ENCODE measurements at regions not wholly inside any gene's neighbourhood (a gene's known extent, or its start where the extent isn't known, plus 50 kb on each side); places are given as distances from the start of the nearest gene placed in this dataset.
"Not testable (repeated sequence)": the region's sequence is repeated elsewhere in the genome, so short reads cannot be mapped to it uniquely, and the experiment has no call there.

GRCh38 chr3:145333427-145333826 is 827.6 kb downstream of the PLOD2 start:
- not testable (repeated sequence) for H3K27me3 ChIP-seq (replicated peaks; ENCODE audit: control insufficient read depth, insufficient read depth, low read length); H3K4me1 ChIP-seq (ENCODE audit: control insufficient read depth, insufficient read depth, low read length); H3K36me3 ChIP-seq (ENCODE audit: control insufficient read depth, insufficient read depth, low read length, severe bottlenecking); H3K9ac ChIP-seq (ENCODE audit: low read length); H3K9me3 ChIP-seq (ENCODE audit: control insufficient read depth, low read length); H3K4me3 ChIP-seq (ENCODE audit: low read length); DNase-seq (ENCODE audit: low read depth)

DNA sequence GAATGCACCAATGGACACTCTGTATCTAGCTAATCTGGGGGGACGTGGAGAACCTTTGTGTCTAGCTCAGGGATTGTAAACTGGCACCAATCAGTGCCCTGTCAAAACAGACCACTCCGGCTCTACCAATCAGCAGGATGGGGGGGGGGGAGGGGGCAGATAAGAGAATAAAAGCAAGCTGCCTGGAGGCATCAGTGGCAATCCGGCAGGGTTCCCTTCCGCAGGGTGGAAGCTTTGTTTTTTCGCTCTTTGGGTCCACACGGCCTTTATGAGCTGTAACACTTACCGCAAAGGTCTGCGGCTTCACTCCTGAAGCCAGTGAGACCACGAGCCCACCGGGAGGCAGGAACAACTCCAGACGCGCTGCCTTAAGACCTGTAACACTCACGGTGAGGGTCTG is 827.1 kb downstream of the PLOD2 start:
- no peak overlapping the region for H3K4me3 ChIP-seq (ENCODE audit: low read length)
- H3K9me3 ChIP-seq (ENCODE audit: control insufficient read depth, low read length) = no peaks in the 10 kb centered on the region
- no peaks in the 10 kb centered on the region for H3K36me3 ChIP-seq (ENCODE audit: control insufficient read depth, insufficient read depth, low read length, severe bottlenecking)
- H3K9ac ChIP-seq (ENCODE audit: low read length) = no peak overlapping the region
- DNase-seq (ENCODE audit: low read depth) = no peak
- H3K4me1 ChIP-seq (ENCODE audit: control insufficient read depth, insufficient read depth, low read length) = no peaks in the 10 kb centered on the region
- H3K27me3 ChIP-seq (replicated peaks; ENCODE audit: control insufficient read depth, insufficient read depth, low read length) = no peaks in the 10 kb centered on the region

DNA sequence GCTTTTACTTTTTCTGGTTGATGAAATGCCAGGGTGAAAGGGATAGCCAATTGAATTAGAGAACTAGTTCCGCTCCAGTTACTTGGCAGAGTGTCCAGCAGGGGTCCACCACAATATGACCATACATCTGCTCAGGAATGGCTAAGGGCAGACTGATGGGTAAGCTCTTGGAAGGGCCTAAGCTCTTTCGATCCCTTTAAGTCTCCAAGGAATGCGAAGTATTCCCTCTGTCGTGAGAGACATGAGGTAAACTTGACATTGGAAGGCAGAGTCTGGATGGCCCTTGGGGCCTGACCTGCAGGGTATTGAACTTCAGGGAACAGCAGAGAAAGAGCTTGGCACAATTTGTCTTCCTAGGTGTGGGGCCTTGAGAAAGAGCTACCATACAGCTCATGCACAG is 805.8 kb downstream of the PLOD2 start:
- no peaks in the 10 kb centered on the region for H3K36me3 ChIP-seq (ENCODE audit: control insufficient read depth, insufficient read depth, low read length, severe bottlenecking)
- no peaks in the 10 kb centered on the region for H3K4me1 ChIP-seq (ENCODE audit: control insufficient read depth, insufficient read depth, low read length)
- no peak for DNase-seq (ENCODE audit: low read depth)
- H3K4me3 ChIP-seq (ENCODE audit: low read length) = no peak overlapping the region
- no peak overlapping the region for H3K9ac ChIP-seq (ENCODE audit: low read length)
- peaks cover 52% of the 10 kb centered on the region for H3K9me3 ChIP-seq (ENCODE audit: control insufficient read depth, low read length)
- H3K27me3 ChIP-seq (replicated peaks; ENCODE audit: control insufficient read depth, insufficient read depth, low read length) = no peaks in the 10 kb centered on the region

- DNase-seq (ENCODE audit: low read depth) = no peak
- no peaks in the 10 kb centered on the region for H3K4me1 ChIP-seq (ENCODE audit: control insufficient read depth, insufficient read depth, low read length)
- no peak overlapping the region for H3K9ac ChIP-seq (ENCODE audit: low read length)
- H3K9me3 ChIP-seq (ENCODE audit: control insufficient read depth, low read length) = peaks cover 52% of the 10 kb centered on the region
- peak overlapping the region; percentile 33 for H3K4me3 ChIP-seq (ENCODE audit: low read length)
- no peaks in the 10 kb centered on the region for H3K27me3 ChIP-seq (replicated peaks; ENCODE audit: control insufficient read depth, insufficient read depth, low read length)
- no peaks in the 10 kb centered on the region for H3K36me3 ChIP-seq (ENCODE audit: control insufficient read depth, insufficient read depth, low read length, severe bottlenecking)
Observed at GRCh38 chr3:145357453-145357852, 803.5 kb downstream of the PLOD2 start.

DNA sequence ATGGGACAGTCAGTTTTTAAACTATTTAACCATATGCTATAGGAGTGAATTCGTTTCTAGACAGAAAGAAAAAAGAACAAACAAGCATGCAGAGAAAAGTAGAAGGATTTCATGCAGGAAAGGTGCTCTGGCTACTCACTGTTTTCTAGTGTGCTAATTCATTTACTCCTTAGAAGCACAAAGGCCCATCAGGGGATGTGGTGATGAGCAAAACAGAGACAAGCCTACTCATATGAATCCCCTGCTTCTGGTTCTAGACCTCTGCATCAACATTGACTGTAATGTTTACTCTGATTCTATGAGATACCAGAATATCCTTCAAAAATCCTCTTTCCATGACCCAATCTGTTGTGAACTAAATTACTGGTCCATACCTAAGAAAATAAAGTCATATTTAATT is 801.9 kb downstream of the PLOD2 start:
- Histone ChIP-seq H3K9ac (ENCODE audit: low read length) (no peak overlapping the region), H3K27me3 (replicated peaks; ENCODE audit: control insufficient read depth, insufficient read depth, low read length) (no peaks in the 10 kb centered on the region), H3K36me3 (ENCODE audit: control insufficient read depth, insufficient read depth, low read length, severe bottlenecking) (no peaks in the 10 kb centered on the region), H3K4me3 (ENCODE audit: low read length) (no peak overlapping the region), H3K4me1 (ENCODE audit: control insufficient read depth, insufficient read depth, low read length) (no peaks in the 10 kb centered on the region), H3K9me3 (ENCODE audit: control insufficient read depth, low read length) (peaks cover 41% of the 10 kb centered on the region)
- DNase-seq (ENCODE audit: low read depth) = no peak

GRCh38 chr3:145368748-145369147 is 792.2 kb downstream of the PLOD2 start:
- Histone ChIP-seq H3K27me3 (replicated peaks; ENCODE audit: control insufficient read depth, insufficient read depth, low read length) (no peaks in the 10 kb centered on the region), H3K4me3 (ENCODE audit: low read length) (no peak overlapping the region), H3K4me1 (ENCODE audit: control insufficient read depth, insufficient read depth, low read length) (no peaks in the 10 kb centered on the region), H3K36me3 (ENCODE audit: control insufficient read depth, insufficient read depth, low read length, severe bottlenecking) (no peaks in the 10 kb centered on the region), H3K9me3 (ENCODE audit: control insufficient read depth, low read length) (no peaks in the 10 kb centered on the region), H3K9ac (ENCODE audit: low read length) (no peak overlapping the region)
- DNase-seq (ENCODE audit: low read depth) = no peak

- no peak for DNase-seq (ENCODE audit: low read depth)
- Histone ChIP-seq H3K9ac (ENCODE audit: low read length) (no peak overlapping the region), H3K36me3 (ENCODE audit: control insufficient read depth, insufficient read depth, low read length, severe bottlenecking) (no peaks in the 10 kb centered on the region), H3K9me3 (ENCODE audit: control insufficient read depth, low read length) (no peaks in the 10 kb centered on the region), H3K27me3 (replicated peaks; ENCODE audit: control insufficient read depth, insufficient read depth, low read length) (no peaks in the 10 kb centered on the region), H3K4me3 (ENCODE audit: low read length) (no peak overlapping the region), H3K4me1 (ENCODE audit: control insufficient read depth, insufficient read depth, low read length) (no peaks in the 10 kb centered on the region)
Observed at GRCh38 chr3:145370870-145371269, 790.1 kb downstream of the PLOD2 start.

DNA sequence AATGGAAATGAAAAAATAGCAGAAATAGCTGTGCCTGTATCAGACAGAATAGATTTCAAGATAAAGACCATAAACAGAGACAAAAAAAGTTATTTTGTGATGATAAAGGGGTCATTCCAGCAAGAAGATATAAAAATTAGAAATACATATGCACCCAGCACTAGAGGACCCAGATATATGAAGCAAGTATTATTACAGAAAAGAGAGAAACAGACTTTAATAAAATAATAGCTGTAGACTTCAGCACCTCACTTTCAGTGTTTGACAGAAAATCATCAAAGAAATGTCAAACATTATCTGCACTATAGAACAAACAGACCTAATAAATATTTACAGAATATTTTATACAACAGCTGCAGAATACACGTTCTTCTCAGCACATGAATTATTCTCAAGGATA is 783.7 kb downstream of the PLOD2 start:
- DNase-seq (ENCODE audit: low read depth) = no peak
- Histone ChIP-seq H3K9ac (ENCODE audit: low read length) (no peak overlapping the region), H3K27me3 (replicated peaks; ENCODE audit: control insufficient read depth, insufficient read depth, low read length) (no peaks in the 10 kb centered on the region), H3K9me3 (ENCODE audit: control insufficient read depth, low read length) (peaks cover 3% of the 10 kb centered on the region), H3K4me1 (ENCODE audit: control insufficient read depth, insufficient read depth, low read length) (no peaks in the 10 kb centered on the region), H3K36me3 (ENCODE audit: control insufficient read depth, insufficient read depth, low read length, severe bottlenecking) (no peaks in the 10 kb centered on the region), H3K4me3 (ENCODE audit: low read length) (no peak overlapping the region)

GRCh38 chr3:145383416-145383815 is 777.6 kb downstream of the PLOD2 start:
- no peaks in the 10 kb centered on the region for H3K36me3 ChIP-seq (ENCODE audit: control insufficient read depth, insufficient read depth, low read length, severe bottlenecking)
- no peaks in the 10 kb centered on the region for H3K9me3 ChIP-seq (ENCODE audit: control insufficient read depth, low read length)
- DNase-seq (ENCODE audit: low read depth) = no peak
- no peak overlapping the region for H3K9ac ChIP-seq (ENCODE audit: low read length)
- no peaks in the 10 kb centered on the region for H3K27me3 ChIP-seq (replicated peaks; ENCODE audit: control insufficient read depth, insufficient read depth, low read length)
- no peak overlapping the region for H3K4me3 ChIP-seq (ENCODE audit: low read length)
- no peaks in the 10 kb centered on the region for H3K4me1 ChIP-seq (ENCODE audit: control insufficient read depth, insufficient read depth, low read length)

DNA sequence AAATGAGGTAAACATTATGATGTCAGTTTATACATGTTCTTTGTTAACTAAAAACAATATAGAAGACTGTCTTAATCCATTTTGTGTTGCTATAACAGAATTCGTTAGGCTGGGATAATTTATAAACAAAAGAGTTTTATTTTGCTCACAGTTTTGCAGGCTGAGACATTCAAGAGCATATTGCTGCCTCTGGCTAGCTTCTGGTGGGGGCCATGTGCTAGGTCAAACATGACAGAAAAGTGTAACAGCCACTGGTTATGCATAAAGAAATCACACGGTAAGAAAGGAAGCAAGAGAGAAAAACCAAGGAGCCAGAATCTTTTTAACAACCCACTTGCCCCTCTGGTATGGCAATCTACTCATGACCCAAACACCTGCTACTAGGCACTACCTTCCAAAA is 776.7 kb downstream of the PLOD2 start:
- DNase-seq (ENCODE audit: low read depth) = no peak
- Histone ChIP-seq H3K9ac (ENCODE audit: low read length) (no peak overlapping the region), H3K4me3 (ENCODE audit: low read length) (no peak overlapping the region), H3K36me3 (ENCODE audit: control insufficient read depth, insufficient read depth, low read length, severe bottlenecking) (no peaks in the 10 kb centered on the region), H3K9me3 (ENCODE audit: control insufficient read depth, low read length) (peaks cover 5% of the 10 kb centered on the region), H3K4me1 (ENCODE audit: control insufficient read depth, insufficient read depth, low read length) (no peaks in the 10 kb centered on the region), H3K27me3 (replicated peaks; ENCODE audit: control insufficient read depth, insufficient read depth, low read length) (no peaks in the 10 kb centered on the region)

DNA sequence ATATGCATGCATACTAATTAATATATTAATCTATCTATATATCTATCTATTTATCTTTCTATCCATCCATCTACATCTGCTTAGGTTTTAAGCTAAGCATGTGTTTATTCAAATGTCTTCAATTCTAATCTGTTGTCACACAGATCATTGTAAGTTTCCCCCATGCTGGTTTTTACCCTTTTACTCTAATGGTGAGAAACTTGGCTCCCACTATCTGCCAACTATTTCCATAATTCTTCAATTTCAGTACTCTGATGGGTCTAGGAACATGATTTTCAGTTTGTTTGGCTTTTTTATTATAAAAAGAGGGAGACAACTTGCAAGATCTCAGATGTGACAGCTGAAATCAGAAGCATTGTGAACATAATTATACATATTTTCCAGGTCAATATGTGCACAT is 773.8 kb downstream of the PLOD2 start:
- no peaks in the 10 kb centered on the region for H3K27me3 ChIP-seq (replicated peaks; ENCODE audit: control insufficient read depth, insufficient read depth, low read length)
- peaks cover 9% of the 10 kb centered on the region for H3K9me3 ChIP-seq (ENCODE audit: control insufficient read depth, low read length)
- no peak overlapping the region for H3K4me3 ChIP-seq (ENCODE audit: low read length)
- H3K9ac ChIP-seq (ENCODE audit: low read length) = no peak overlapping the region
- H3K4me1 ChIP-seq (ENCODE audit: control insufficient read depth, insufficient read depth, low read length) = no peaks in the 10 kb centered on the region
- no peak for DNase-seq (ENCODE audit: low read depth)
- H3K36me3 ChIP-seq (ENCODE audit: control insufficient read depth, insufficient read depth, low read length, severe bottlenecking) = no peaks in the 10 kb centered on the region

- no peak for DNase-seq (ENCODE audit: low read depth)
Observed at GRCh38 chr3:145395421-145395820, 765.6 kb downstream of the PLOD2 start.

More at GRCh38 chr3:145395421-145395820, 765.6 kb downstream of the PLOD2 start:
- Histone ChIP-seq H3K9me3 (ENCODE audit: control insufficient read depth, low read length) (no peaks in the 10 kb centered on the region), H3K9ac (ENCODE audit: low read length) (no peak overlapping the region), H3K36me3 (ENCODE audit: control insufficient read depth, insufficient read depth, low read length, severe bottlenecking) (no peaks in the 10 kb centered on the region), H3K27me3 (replicated peaks; ENCODE audit: control insufficient read depth, insufficient read depth, low read length) (no peaks in the 10 kb centered on the region), H3K4me1 (ENCODE audit: control insufficient read depth, insufficient read depth, low read length) (no peaks in the 10 kb centered on the region), H3K4me3 (ENCODE audit: low read length) (no peak overlapping the region)
